Heart left ventricle (tissue), 13 donors: ENCODE measurements at regions not wholly inside any gene's neighbourhood (a gene's known extent, or its start where the extent isn't known, plus 50 kb on each side); places are given as distances from the start of the nearest gene placed in this dataset.

Source experiments
- POLR2A ChIP-seq, 2 donors: fragments of 450-650 bp; IDR thresholded peaks; one replicate each; pipeline ENCODE4 v1.6.1; 2017; ENCODE audit warnings: antibody characterized with exemption in 2 of 2, mild to moderate bottlenecking in 2 of 2, moderate library complexity in 2 of 2
- TF ChIP-seq, protein P1 (sequence below), 12 donors: fragments of 200-600 bp; sonication (generic) in 4 of 12; IDR thresholded peaks; one replicate each; pipeline versions ENCODE4 v1.5.0 to v1.8.0; 2018 to 2022; ENCODE audit warnings: antibody characterized with exemption in 12 of 12, mild to moderate bottlenecking in 5 of 12
- donor health status: ischemic (EF 13 %, LVEDD 7.1; RV severe dilation, severe dysfunction).
- donor health status: DM: no; HTN: yes; CAD: no.
- donor health status: DM: no; HTN: no; CAD: no.
- donor health status: ischemic (EF 25% LVEDD 6.9; RV normal size, moderate dysfunction).
- donor health status: ischemic (EF 25% LVEDD 5.7; RV mildly dilated, moderate dysfunction).
- donor health status: ischemic (EF 35%, LVEDD 5.7; RV mildly dilated, moderate dysfunction).
- donor health status: nonischemic (EF 11% LVEDD 7.7; RV severe dilation, severe dysfunction).
- donor health status: DM: yes; HTN: yes; CAD: no.
- donor health status: PGD.
- donor health status: ischemic (EF 29% LVEDD 5.4; RV normal size, mild dysfunction).
- donor health status: nonischemic (EF 23%, LVEDD 6.1; RV moderate dilation, normal function).

DNA sequence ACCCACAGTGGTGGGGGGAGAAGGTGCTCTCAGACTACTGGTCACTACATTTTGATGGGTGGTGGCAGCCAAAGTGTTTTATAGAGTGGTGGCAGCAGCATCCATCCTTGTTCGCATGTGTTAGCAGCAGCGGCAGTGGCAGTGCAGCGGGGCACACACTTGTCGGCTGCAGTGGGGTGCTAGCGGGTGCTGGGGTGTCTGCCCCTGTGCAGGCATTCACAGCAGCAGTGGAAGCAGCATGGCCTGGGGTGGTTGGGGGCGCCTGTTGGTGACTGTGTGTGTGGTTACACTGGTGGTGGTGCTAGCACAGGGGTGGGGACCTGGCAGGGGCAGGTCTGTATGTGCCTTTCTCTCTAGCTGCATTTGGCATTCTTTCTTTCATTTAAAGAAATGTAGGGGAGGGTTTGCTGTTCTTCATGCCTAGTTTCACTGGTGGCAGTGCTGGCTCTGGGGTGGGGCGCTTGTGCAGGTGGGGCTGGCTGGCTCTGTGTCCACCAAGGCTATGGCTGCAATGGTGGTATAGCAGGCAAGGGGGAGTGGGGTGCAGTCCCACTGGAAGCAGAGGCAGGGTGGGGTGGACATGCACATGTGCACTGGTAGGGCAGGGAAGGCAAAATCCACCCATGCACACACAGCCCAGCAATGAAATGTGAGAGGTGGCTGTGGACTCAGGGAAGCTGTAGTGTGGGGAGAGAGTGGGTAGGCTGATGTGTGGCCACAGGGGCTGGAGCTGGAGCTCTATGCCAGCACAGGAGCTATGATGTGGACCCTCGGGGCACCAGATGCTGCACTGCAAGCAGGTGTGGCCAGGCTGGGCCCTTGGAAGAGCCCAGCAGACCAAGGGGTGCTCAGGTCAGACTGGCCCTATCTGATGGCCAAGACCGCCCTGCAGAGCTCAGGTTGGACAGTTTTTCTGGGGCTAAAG lies 173.3 kb downstream of the PRDM13 start:
- no peak for TF ChIP-seq POLR2A (IDR thresholded peaks at IDR 0.05)
- TF ChIP-seq, protein P1, sequence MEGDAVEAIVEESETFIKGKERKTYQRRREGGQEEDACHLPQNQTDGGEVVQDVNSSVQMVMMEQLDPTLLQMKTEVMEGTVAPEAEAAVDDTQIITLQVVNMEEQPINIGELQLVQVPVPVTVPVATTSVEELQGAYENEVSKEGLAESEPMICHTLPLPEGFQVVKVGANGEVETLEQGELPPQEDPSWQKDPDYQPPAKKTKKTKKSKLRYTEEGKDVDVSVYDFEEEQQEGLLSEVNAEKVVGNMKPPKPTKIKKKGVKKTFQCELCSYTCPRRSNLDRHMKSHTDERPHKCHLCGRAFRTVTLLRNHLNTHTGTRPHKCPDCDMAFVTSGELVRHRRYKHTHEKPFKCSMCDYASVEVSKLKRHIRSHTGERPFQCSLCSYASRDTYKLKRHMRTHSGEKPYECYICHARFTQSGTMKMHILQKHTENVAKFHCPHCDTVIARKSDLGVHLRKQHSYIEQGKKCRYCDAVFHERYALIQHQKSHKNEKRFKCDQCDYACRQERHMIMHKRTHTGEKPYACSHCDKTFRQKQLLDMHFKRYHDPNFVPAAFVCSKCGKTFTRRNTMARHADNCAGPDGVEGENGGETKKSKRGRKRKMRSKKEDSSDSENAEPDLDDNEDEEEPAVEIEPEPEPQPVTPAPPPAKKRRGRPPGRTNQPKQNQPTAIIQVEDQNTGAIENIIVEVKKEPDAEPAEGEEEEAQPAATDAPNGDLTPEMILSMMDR (IDR thresholded peaks at IDR 0.05): no peak
